ENCODE measurements at regions not wholly inside any gene's neighbourhood (a gene's known extent, or its start where the extent isn't known, plus 50 kb on each side); places are given as distances from the start of the nearest gene placed in this dataset.
"Not testable (repeated sequence)": the region's sequence is repeated elsewhere in the genome, so short reads cannot be mapped to it uniquely, and the experiment has no call there.

- intact Hi-C loops (cut with DNase I); DNase-seq (ENCODE audit: low spot score): not testable (repeated sequence)
These were observed 584.2 kb downstream of the CWH43 start for GRCh38 chr4:49570248-49570647.

DNA sequence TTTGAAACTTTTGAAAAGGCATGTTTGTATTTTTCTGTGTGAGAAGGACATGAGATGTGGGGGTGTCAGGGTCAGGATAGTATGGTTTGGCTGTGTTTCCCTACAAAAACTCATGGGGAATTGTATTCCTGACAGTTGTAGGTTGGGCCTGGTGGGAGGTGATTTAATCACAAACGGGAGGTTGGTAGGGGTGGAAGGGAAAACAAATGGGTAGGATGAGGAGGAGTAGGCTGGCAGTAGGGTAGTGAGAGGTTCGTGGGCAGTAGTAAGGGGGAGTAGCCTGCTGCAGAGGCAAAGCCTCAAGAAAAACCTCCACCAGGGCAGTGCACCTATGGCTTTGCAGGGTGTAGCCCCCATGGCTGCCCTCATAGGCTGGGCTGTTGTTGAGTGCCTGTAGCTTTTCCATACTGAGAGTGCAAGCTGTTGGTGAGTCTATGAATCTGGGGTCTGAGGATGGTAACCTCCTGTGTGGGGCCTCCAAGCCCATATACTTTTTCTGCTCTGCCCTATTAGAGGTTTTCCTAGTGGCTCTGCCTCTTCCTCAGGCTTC lies 587.7 kb downstream of the CWH43 start:
- intact Hi-C loops (cut with DNase I) = not testable (repeated sequence)

GRCh38 chr4:49575250-49575649 lies 589.2 kb downstream of the CWH43 start:
- intact Hi-C loops (cut with DNase I); DNase-seq (ENCODE audit: low spot score): not testable (repeated sequence)

More for the DNA sequence above, 587.7 kb downstream of the CWH43 start:
- DNase-seq (ENCODE audit: low spot score) = not testable (repeated sequence)

DNA sequence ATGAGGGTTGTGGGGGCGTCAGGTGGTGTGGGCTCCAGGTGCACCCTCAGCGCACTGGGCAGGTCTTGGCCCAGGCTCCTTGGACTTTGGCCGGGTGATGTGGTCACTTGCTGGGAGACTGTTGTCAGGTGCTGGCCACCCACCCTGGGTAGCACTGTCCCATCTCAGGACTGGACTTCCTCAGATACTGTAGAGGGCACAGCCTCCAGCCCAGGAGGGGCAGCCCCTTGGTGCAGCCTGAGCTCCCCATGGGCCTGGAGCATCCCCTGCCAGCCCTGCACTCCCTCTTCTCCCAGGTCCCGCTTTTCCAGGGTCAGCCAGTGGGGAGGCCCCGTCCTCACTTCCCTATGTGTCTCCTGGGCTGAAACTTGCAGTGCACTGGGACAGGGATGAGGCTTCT lies 592.3 kb downstream of the CWH43 start:
- intact Hi-C loops (cut with DNase I); DNase-seq (ENCODE audit: low spot score): not testable (repeated sequence)

- intact Hi-C loops (cut with DNase I); DNase-seq (ENCODE audit: low spot score): not testable (repeated sequence)
These were observed 592.8 kb downstream of the CWH43 start for GRCh38 chr4:49578899-49579298.

- DNase-seq (ENCODE audit: low spot score); intact Hi-C loops (cut with DNase I): not testable (repeated sequence)
These were observed 594.1 kb downstream of the CWH43 start for GRCh38 chr4:49580166-49580565.

- intact Hi-C loops (cut with DNase I); DNase-seq (ENCODE audit: low spot score): not testable (repeated sequence)
These were observed 602.3 kb downstream of the CWH43 start for GRCh38 chr4:49588401-49588800.

GRCh38 chr4:49618436-49618835 lies 632.4 kb downstream of the CWH43 start:
- DNase-seq (ENCODE audit: low spot score); intact Hi-C loops (cut with DNase I): not testable (repeated sequence)

DNA sequence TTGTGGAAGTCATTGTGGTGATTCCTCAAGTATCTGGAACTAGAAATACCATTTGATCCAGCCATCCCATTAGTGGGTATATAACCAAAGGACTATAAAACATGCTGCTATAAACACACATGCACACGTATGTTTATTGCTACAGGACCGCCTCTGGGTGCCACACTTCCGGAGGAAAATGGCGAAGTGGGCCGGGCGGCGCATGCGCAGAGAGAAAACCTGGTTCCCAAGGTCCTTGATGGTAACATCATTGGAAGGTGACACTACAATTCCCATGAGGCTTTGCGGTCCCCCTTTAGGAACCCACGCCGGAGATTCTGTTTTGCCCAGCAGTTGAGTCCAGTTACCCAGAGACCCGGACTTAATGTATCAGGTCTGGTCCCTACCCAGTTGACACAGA lies 640.4 kb downstream of the CWH43 start:
- intact Hi-C loops (cut with DNase I); DNase-seq (ENCODE audit: low spot score): not testable (repeated sequence)

All from posterior vena cava (tissue), 2 donors.